ENCODE measurements at regions not wholly inside any gene's neighbourhood (a gene's known extent, or its start where the extent isn't known, plus 50 kb on each side); places are given as distances from the start of the nearest gene placed in this dataset.

GRCh38 chr14:95445161-95445560, 71.3 kb downstream of the SYNE3 start:
- ATAC-seq, result no peak
- Histone ChIP-seq H3K27me3 (ENCODE audit: control insufficient read depth in 1 of 2, insufficient read depth in 2 of 2, low read length in 2 of 2) (no peaks in the 10 kb centered on the region), H3K9ac (ENCODE audit: insufficient read depth, low read depth, low read length) (no peak overlapping the region), H4K20me1 (ENCODE audit: insufficient read depth, low read length) (no peaks in the 10 kb centered on the region), H3K27ac (ENCODE audit: extremely low read length, insufficient read depth, low read length) (peak overlapping the region; percentile 80), H3K4me3 (replicated peaks in 1 of 3; ENCODE audit: insufficient read depth in 1 of 3, low read depth in 2 of 3, low read length in 3 of 3) (no peak overlapping the region), H3K4me1 (ENCODE audit: insufficient read depth, low read length) (peaks cover 45% of the 10 kb centered on the region), H3K79me2 (ENCODE audit: insufficient read depth, low read length) (no peaks in the 10 kb centered on the region), H3K9me3 (ENCODE audit: low read length) (no peaks in the 10 kb centered on the region), H3K4me2 (ENCODE audit: low read depth, low read length) (peak overlapping the region; percentile 66; the same call in 1 of the 2 replicates), H3K36me3 (replicated peaks in 1 of 2; ENCODE audit: control insufficient read depth in 1 of 2, insufficient read depth in 2 of 2, low read length in 2 of 2) (peaks cover 2 to 14% of the 10 kb centered on the region in 2 experiments; a peak in 2 of 5 replicates), H2AFZ (ENCODE audit: low read length) (no peak overlapping the region)
- ChIA-PET POLR2A (interaction anchor here (1.2 to 6.6 kb wide), 9 partner anchors 8 to 106 kb away, joined by 3 to 104 read pairs (median 13); partner anchors contain the start of genes GLRX5 and SYNE3), CTCF (ENCODE audit: low intra/inter-chr PET ratio, low total read pairs) (no interaction called here)
- no peak for DNase-seq (ENCODE audit: low spot score)
- no TSS peak for BruUV-seq (replicated peaks)
- WGBS (ENCODE audit: low lambda C conversion rate), result 80% methylated on average over 3 of the region's 3 CpGs
- intact Hi-C loops (cut with micrococcal nuclease; ENCODE audit: unreplicated experiment), result no loop called here
- in situ Hi-C loops (cut with HindIII; ENCODE audit: extremely low pct_ligation_motif_present, low pct_unique_long_range_greater_than_20kb), result no loop called here
- FAIRE-seq, result no peak
- no peak for TF ChIP-seq CC2D1A (CRISPR knock-in tag; IDR thresholded peaks at IDR 0.05)
- no peak for TF ChIP-seq PATZ1 (CRISPR knock-in tag; IDR thresholded peaks at IDR 0.05)
- TF ChIP-seq HOXD1 (CRISPR knock-in tag; IDR thresholded peaks at IDR 0.05), result no peak
- no peak for TF ChIP-seq MIER2 (CRISPR knock-in tag; IDR thresholded peaks at IDR 0.05)
- no peak for TF ChIP-seq ZNF772 (CRISPR knock-in tag; IDR thresholded peaks at IDR 0.05)
- no peak for TF ChIP-seq THRA (CRISPR knock-in tag; IDR thresholded peaks at IDR 0.05; ENCODE audit: borderline replicate concordance)
- TF ChIP-seq ZNF253 (CRISPR knock-in tag; IDR thresholded peaks at IDR 0.05; ENCODE audit: borderline replicate concordance), result no peak

Data from HepG2 (cell line).